ENCODE measurements at regions not wholly inside any gene's neighbourhood (a gene's known extent, or its start where the extent isn't known, plus 50 kb on each side); places are given as distances from the start of the nearest gene placed in this dataset.

- POLR2A ChIA-PET (ENCODE audit: low non-redundant PET), result no interaction called here
- no peak overlapping the region for H3K27ac ChIP-seq
- TF ChIP-seq CTCF (conservative IDR thresholded peaks at IDR 0.05; ENCODE audit: low read depth), result no peak
- CTCF ChIA-PET, result no interaction called here
- no peak for DNase-seq (ENCODE audit: low spot score)
These were observed 363.4 kb upstream of the LRRC3B start for GRCh38 chr3:26259176-26259575.

- H3K27ac ChIP-seq, result no peak overlapping the region
- POLR2A ChIA-PET (ENCODE audit: low non-redundant PET), result no interaction called here
- CTCF ChIA-PET, result no interaction called here
- DNase-seq (ENCODE audit: low spot score), result no peak
- no peak for TF ChIP-seq CTCF (conservative IDR thresholded peaks at IDR 0.05; ENCODE audit: low read depth)
These were observed 362.4 kb upstream of the LRRC3B start for GRCh38 chr3:26260139-26260538.

- no peak overlapping the region for H3K27ac ChIP-seq
- TF ChIP-seq CTCF (conservative IDR thresholded peaks at IDR 0.05; ENCODE audit: low read depth), result no peak
- DNase-seq (ENCODE audit: low spot score), result no peak
- CTCF ChIA-PET, result no interaction called here
- POLR2A ChIA-PET (ENCODE audit: low non-redundant PET), result no interaction called here
These were observed 357.9 kb upstream of the LRRC3B start for GRCh38 chr3:26264708-26265107.

- TF ChIP-seq CTCF (conservative IDR thresholded peaks at IDR 0.05; ENCODE audit: low read depth), result no peak
- POLR2A ChIA-PET (ENCODE audit: low non-redundant PET), result no interaction called here
- DNase-seq (ENCODE audit: low spot score), result no peak
- no peak overlapping the region for H3K27ac ChIP-seq
- CTCF ChIA-PET, result no interaction called here
These were observed 350.7 kb upstream of the LRRC3B start for GRCh38 chr3:26271848-26272247.

GRCh38 chr3:26273196-26273595 lies 349.4 kb upstream of the LRRC3B start:
- no peak overlapping the region for H3K27ac ChIP-seq
- ChIA-PET CTCF (no interaction called here), POLR2A (ENCODE audit: low non-redundant PET) (no interaction called here)
- DNase-seq (ENCODE audit: low spot score), result no peak
- TF ChIP-seq CTCF (conservative IDR thresholded peaks at IDR 0.05; ENCODE audit: low read depth), result no peak

GRCh38 chr3:26279091-26279490 lies 343.5 kb upstream of the LRRC3B start:
- no peak overlapping the region for H3K27ac ChIP-seq
- no peak for DNase-seq (ENCODE audit: low spot score)
- CTCF ChIA-PET, result no interaction called here
- POLR2A ChIA-PET (ENCODE audit: low non-redundant PET), result no interaction called here
- no peak for TF ChIP-seq CTCF (conservative IDR thresholded peaks at IDR 0.05; ENCODE audit: low read depth)

- CTCF ChIA-PET, result no interaction called here
- no peak for DNase-seq (ENCODE audit: low spot score)
- no peak for TF ChIP-seq CTCF (conservative IDR thresholded peaks at IDR 0.05; ENCODE audit: low read depth)
- POLR2A ChIA-PET (ENCODE audit: low non-redundant PET), result no interaction called here
- no peak overlapping the region for H3K27ac ChIP-seq
These were observed 342.1 kb upstream of the LRRC3B start for GRCh38 chr3:26280517-26280916.

All from RWPE1 (cell line).